Osteoblast (primary cell): ENCODE measurements at regions not wholly inside any gene's neighbourhood (a gene's known extent, or its start where the extent isn't known, plus 50 kb on each side); places are given as distances from the start of the nearest gene placed in this dataset.
A peak's percentile ranks its signal among the peaks of the same experiment; 100 is the strongest.

Experiments used
- DNase-seq: peaks from one replicate; pipeline ENCODE4 v3.0.0; 2011; ENCODE audit warnings: low spot score, mixed read lengths; ENCODE audit not compliant: insufficient read length; ENCODE audit errors: missing footprints
- H2AFZ ChIP-seq: 2 replicates; pipeline ENCODE4 v1.6.0; 2011; ENCODE audit warnings: mild to moderate bottlenecking, low read length
- H3K27ac ChIP-seq: 2 replicates; pipeline ENCODE4 v1.5.1; 2011; ENCODE audit warnings: mild to moderate bottlenecking, low read depth, low read length, moderate library complexity
- H3K27me3 ChIP-seq: 2 replicates; pipeline ENCODE4 v1.6.0; 2012; ENCODE audit warnings: mild to moderate bottlenecking, control low read depth, inconsistent platforms, low read length, moderate library complexity; ENCODE audit not compliant: insufficient read depth
- H3K36me3 ChIP-seq: 2 replicates; pipeline ENCODE4 v1.5.1; 2011; ENCODE audit warnings: mild to moderate bottlenecking, low read length, control low read depth, moderate library complexity; ENCODE audit not compliant: insufficient read depth
- H3K4me1 ChIP-seq: 2 replicates; pipeline ENCODE4 v1.5.1; 2011; ENCODE audit warnings: mild to moderate bottlenecking, low read length, control low read depth, moderate library complexity; ENCODE audit not compliant: insufficient read depth
- H3K4me2 ChIP-seq: 2 replicates; pipeline ENCODE4 v1.6.0; 2011; ENCODE audit warnings: mild to moderate bottlenecking, low read length; ENCODE audit not compliant: insufficient read depth
- H3K4me3 ChIP-seq: fragments of 200-600 bp; sonication (generic); 3 replicates; pipeline ENCODE4 v1.5.1; 2012; ENCODE audit warnings: mild to moderate bottlenecking, low read length, inconsistent platforms; ENCODE audit not compliant: insufficient read depth
- H3K79me2 ChIP-seq: 2 replicates; pipeline ENCODE4 v1.6.0; 2012; ENCODE audit warnings: mild to moderate bottlenecking, low read length, control low read depth, inconsistent platforms; ENCODE audit not compliant: insufficient read depth
- H3K9me3 ChIP-seq: 2 replicates; pipeline ENCODE4 v1.5.1; 2011; ENCODE audit warnings: low read depth, low read length, control low read depth
- H4K20me1 ChIP-seq: 2 replicates; pipeline ENCODE4 v1.6.0; 2012; ENCODE audit warnings: mild to moderate bottlenecking, low read length, control low read depth; ENCODE audit not compliant: insufficient read depth
- CTCF ChIP-seq: IDR thresholded peaks from 2 replicates; pipeline ENCODE4 v1.5.1; 2011; ENCODE audit warnings: mild to moderate bottlenecking, low read depth, low read length, moderate library complexity; ENCODE audit errors: extremely low read depth

GRCh38 chr4:185874516-185875230, 62.7 kb upstream of the SORBS2 start:
- no peak for TF ChIP-seq CTCF
- H2AFZ ChIP-seq: no peak overlapping the region
- no peaks in the 10 kb centered on the region for H3K79me2 ChIP-seq
- no peak overlapping the region for H3K4me3 ChIP-seq
- H3K4me1 ChIP-seq: peaks cover 15% of the 10 kb centered on the region
- peak overlapping the region; percentile 33 for H3K4me2 ChIP-seq
- H3K9me3 ChIP-seq: no peaks in the 10 kb centered on the region
- no peak for DNase-seq
- H3K27me3 ChIP-seq: no peaks in the 10 kb centered on the region
- H3K27ac ChIP-seq: peak overlapping the region; percentile 64
- no peaks in the 10 kb centered on the region for H3K36me3 ChIP-seq
- no peaks in the 10 kb centered on the region for H4K20me1 ChIP-seq

GRCh38 chr4:185875316-185875907, 63.4 kb upstream of the SORBS2 start:
- Histone ChIP-seq H3K36me3 (no peaks in the 10 kb centered on the region), H3K4me2 (no peak overlapping the region), H3K27ac (peak overlapping the region; percentile 64), H4K20me1 (no peaks in the 10 kb centered on the region), H3K4me1 (peaks cover 15% of the 10 kb centered on the region), H2AFZ (no peak overlapping the region), H3K27me3 (no peaks in the 10 kb centered on the region), H3K9me3 (no peaks in the 10 kb centered on the region), H3K79me2 (no peaks in the 10 kb centered on the region), H3K4me3 (no peak overlapping the region)
- no peak for DNase-seq
- no peak for TF ChIP-seq CTCF

GRCh38 chr4:185878633-185879032, 66.6 kb upstream of the SORBS2 start:
- no peaks in the 10 kb centered on the region for H3K9me3 ChIP-seq
- H3K27ac ChIP-seq: no peak overlapping the region
- H3K4me3 ChIP-seq: no peak overlapping the region
- peaks cover 29% of the 10 kb centered on the region for H3K4me1 ChIP-seq
- H3K27me3 ChIP-seq: no peaks in the 10 kb centered on the region
- no peak overlapping the region for H2AFZ ChIP-seq
- H3K79me2 ChIP-seq: no peaks in the 10 kb centered on the region
- no peak for TF ChIP-seq CTCF
- DNase-seq: no peak
- no peaks in the 10 kb centered on the region for H3K36me3 ChIP-seq
- H3K4me2 ChIP-seq: no peak overlapping the region
- H4K20me1 ChIP-seq: no peaks in the 10 kb centered on the region

GRCh38 chr4:185879666-185880312, 67.8 kb upstream of the SORBS2 start:
- DNase-seq: no peak
- TF ChIP-seq CTCF: no peak
- no peaks in the 10 kb centered on the region for H3K79me2 ChIP-seq
- H3K27me3 ChIP-seq: no peaks in the 10 kb centered on the region
- H3K36me3 ChIP-seq: no peaks in the 10 kb centered on the region
- H4K20me1 ChIP-seq: no peaks in the 10 kb centered on the region
- peaks cover 22% of the 10 kb centered on the region for H3K4me1 ChIP-seq
- H2AFZ ChIP-seq: no peak overlapping the region
- no peak overlapping the region for H3K27ac ChIP-seq
- no peaks in the 10 kb centered on the region for H3K9me3 ChIP-seq
- no peak overlapping the region for H3K4me2 ChIP-seq
- no peak overlapping the region for H3K4me3 ChIP-seq
